Suprapubic skin (tissue), 4 donors: ENCODE measurements at regions not wholly inside any gene's neighbourhood (a gene's known extent, or its start where the extent isn't known, plus 50 kb on each side); places are given as distances from the start of the nearest gene placed in this dataset.
A peak's percentile ranks its signal among the peaks of the same experiment; 100 is the strongest.

Experiments
- DNase-seq, 2 donors: peaks; one replicate each; pipeline ENCODE4 v3.0.0-alpha.2; 2019; ENCODE audit warnings: low spot score in 2 of 2
- H3K27ac ChIP-seq: fragments of 200-600 bp; sonication (generic); one replicate; pipeline ENCODE4 v1.5.1; 2019
- H3K27me3 ChIP-seq: fragments of 200-600 bp; sonication (generic); one replicate; pipeline ENCODE4 v1.5.1; 2019
- H3K36me3 ChIP-seq: fragments of 200-600 bp; sonication (generic); one replicate; pipeline ENCODE4 v1.5.1; 2019
- H3K4me1 ChIP-seq: fragments of 200-600 bp; sonication (generic); one replicate; pipeline ENCODE4 v1.5.1; 2019
- H3K4me3 ChIP-seq: fragments of 200-600 bp; sonication (generic); one replicate; pipeline ENCODE4 v1.5.1; 2019; ENCODE audit warnings: mild to moderate bottlenecking
- H3K9me3 ChIP-seq: fragments of 200-600 bp; sonication (generic); one replicate; pipeline ENCODE4 v1.5.1; 2019
- CTCF ChIP-seq, 2 donors: fragments of 200-600 bp in 1 of 2; fragments of 450-650 bp in 1 of 2; sonication (generic) in 1 of 2; IDR thresholded peaks; one replicate each; pipeline ENCODE4 v1.5.1; 2016 to 2019; ENCODE audit warnings: antibody characterized with exemption in 2 of 2, mild to moderate bottlenecking in 1 of 2, moderate library complexity in 1 of 2
- EP300 ChIP-seq: sonication (generic); formaldehyde crosslinking; IDR thresholded peaks from one replicate; pipeline ENCODE4 v1.6.1; 2017; ENCODE audit warnings: antibody characterized with exemption
- POLR2A ChIP-seq, 2 donors: fragments of 450-650 bp; IDR thresholded peaks; one replicate each; pipeline ENCODE4 v1.6.1; 2017; ENCODE audit warnings: antibody characterized with exemption in 2 of 2, mild to moderate bottlenecking in 2 of 2, moderate library complexity in 2 of 2
- POLR2AphosphoS5 ChIP-seq, 3 donors: sonication (generic); formaldehyde crosslinking; IDR thresholded peaks; one replicate each; pipeline ENCODE4 v1.6.1; 2017; ENCODE audit warnings: antibody characterized with exemption in 3 of 3
- WGBS: methylation state at CpG from one replicate; pipeline ENCODE4 v1.1.5; 2018; 5-methylcytosine and 5-hydroxymethylcytosine counted together

DNA sequence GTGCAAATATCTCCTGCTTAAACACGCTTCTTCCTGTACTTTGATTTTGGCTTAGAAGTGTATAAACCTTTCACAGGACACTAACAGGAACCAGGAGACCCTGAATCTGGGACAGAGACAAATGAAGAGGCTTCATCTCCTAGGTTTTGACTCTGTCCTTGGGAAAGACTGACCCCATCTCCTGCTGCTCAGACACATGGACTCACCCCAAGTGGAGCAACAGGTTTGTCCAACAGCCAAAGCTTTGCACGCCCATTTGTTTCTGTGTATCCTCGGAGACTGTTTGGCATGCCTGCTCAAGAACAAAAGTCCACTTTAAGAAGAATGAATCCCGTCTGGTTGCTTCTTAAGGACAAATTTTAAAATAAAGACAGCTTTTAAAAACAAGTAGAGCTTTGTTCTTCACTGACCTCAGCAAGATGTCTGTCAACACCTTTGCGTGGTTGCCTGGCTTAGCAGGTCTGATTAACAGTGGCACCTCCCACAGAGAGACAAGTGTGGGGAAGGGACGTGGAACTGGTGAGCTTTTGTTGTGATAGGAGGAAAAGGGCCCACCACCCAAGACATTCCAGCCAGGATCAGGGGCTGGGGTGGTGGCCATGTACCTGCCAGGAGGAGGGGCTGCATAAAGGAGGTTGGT lies 202.6 kb downstream of the SOD2 start:
- peak in 1 of 2 donors; percentile 79 for DNase-seq
- no peak for TF ChIP-seq POLR2A (IDR thresholded peaks at IDR 0.05)
- no peak for TF ChIP-seq POLR2AphosphoS5 (IDR thresholded peaks at IDR 0.05)
- TF ChIP-seq EP300 = no peak
- TF ChIP-seq CTCF (IDR thresholded peaks at IDR 0.05) = no peak
- WGBS = 45% methylated on average over 6 of the region's 6 CpGs
- Histone ChIP-seq H3K27ac (peak overlapping the region; percentile 46), H3K27me3 (no peaks in the 10 kb centered on the region), H3K4me3 (no peak overlapping the region), H3K9me3 (no peaks in the 10 kb centered on the region), H3K4me1 (peaks cover 12% of the 10 kb centered on the region), H3K36me3 (no peaks in the 10 kb centered on the region)

DNA sequence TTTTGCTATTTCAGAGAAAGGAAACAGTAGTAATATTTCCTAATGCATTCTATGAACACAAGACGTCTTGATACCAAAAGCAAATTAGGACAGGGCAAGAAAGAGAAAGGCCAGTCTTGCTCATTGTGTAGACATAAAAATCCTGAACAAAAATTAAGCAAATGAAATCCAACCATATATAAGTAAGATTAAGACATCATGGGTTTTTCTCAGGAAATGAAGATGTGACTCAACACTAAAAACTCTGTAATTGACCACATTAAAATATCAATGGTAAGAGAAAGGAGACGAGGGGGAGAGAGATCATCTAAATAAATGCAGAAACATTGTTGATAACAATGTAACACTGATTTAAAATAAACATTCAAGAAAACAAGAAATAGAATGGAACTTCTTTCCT lies 205.4 kb downstream of the SOD2 start:
- Histone ChIP-seq H3K4me3 (no peak overlapping the region), H3K27ac (no peak overlapping the region), H3K4me1 (peaks cover 12% of the 10 kb centered on the region), H3K36me3 (no peaks in the 10 kb centered on the region), H3K27me3 (no peaks in the 10 kb centered on the region), H3K9me3 (no peaks in the 10 kb centered on the region)
- DNase-seq = no peak
- WGBS = 50% methylated on average over 2 of the region's 2 CpGs
- TF ChIP-seq EP300 = no peak

DNA sequence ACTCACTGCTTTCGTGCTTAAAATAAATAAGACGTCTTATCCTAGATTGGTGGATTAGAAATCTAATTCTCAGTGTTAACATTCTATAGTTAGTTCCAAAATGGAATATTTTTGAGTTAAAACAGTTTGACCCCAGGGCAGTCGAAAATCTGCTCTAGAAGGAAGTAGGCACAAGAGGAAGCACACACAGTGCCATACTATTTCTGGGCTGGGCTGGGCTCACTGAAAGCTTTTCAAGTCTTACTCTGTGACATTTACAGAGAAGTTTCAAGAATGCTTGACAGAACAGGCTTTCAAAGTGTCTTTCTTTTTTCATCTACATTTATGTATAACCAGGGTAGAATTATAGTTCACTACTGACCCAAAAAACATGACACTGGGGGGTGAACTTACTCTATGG lies 209.8 kb downstream of the SOD2 start:
- Histone ChIP-seq H3K27me3 (no peaks in the 10 kb centered on the region), H3K9me3 (no peaks in the 10 kb centered on the region), H3K4me3 (no peak overlapping the region), H3K36me3 (no peaks in the 10 kb centered on the region), H3K27ac (no peak overlapping the region), H3K4me1 (no peaks in the 10 kb centered on the region)
- DNase-seq = no peak
- 77% methylated on average over 3 of the region's 3 CpGs for WGBS
- TF ChIP-seq CTCF (IDR thresholded peaks at IDR 0.05) (no peak), EP300 (no peak), POLR2A (IDR thresholded peaks at IDR 0.05) (no peak), POLR2AphosphoS5 (IDR thresholded peaks at IDR 0.05) (no peak)

DNA sequence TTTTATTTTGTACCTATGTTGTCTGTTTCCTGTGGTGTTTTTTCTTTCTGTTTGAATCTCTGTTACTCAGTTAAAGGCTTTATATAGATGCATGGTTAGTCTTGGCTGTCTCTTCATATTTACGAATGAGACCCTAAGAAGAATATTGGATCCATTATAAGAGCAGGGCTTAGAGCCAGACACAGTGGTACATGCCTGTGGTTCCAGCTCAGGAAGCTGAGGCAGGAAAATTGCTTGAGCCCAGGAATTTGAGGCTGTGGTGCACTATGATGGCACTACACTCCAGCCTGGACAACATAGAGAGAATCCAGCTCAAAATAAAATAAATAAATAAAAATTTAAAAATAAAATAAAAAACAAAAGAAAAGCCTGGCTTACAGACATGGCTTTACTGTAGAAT lies 211.1 kb downstream of the SOD2 start:
- TF ChIP-seq POLR2A (IDR thresholded peaks at IDR 0.05) = no peak
- TF ChIP-seq EP300 = no peak
- TF ChIP-seq POLR2AphosphoS5 (IDR thresholded peaks at IDR 0.05) = no peak
- TF ChIP-seq CTCF (IDR thresholded peaks at IDR 0.05) = no peak
- no peak overlapping the region for H3K27ac ChIP-seq
- WGBS = 84% methylated on average over 1 of the region's 1 CpG
- H3K4me3 ChIP-seq = no peak overlapping the region
- no peak for DNase-seq
- H3K9me3 ChIP-seq = no peaks in the 10 kb centered on the region
- no peaks in the 10 kb centered on the region for H3K36me3 ChIP-seq
- H3K4me1 ChIP-seq = no peaks in the 10 kb centered on the region
- H3K27me3 ChIP-seq = no peaks in the 10 kb centered on the region

- WGBS = 94% methylated on average over 8 of the region's 8 CpGs
- Histone ChIP-seq H3K4me3 (no peak overlapping the region), H3K4me1 (no peaks in the 10 kb centered on the region), H3K27me3 (no peaks in the 10 kb centered on the region), H3K9me3 (no peaks in the 10 kb centered on the region), H3K36me3 (no peaks in the 10 kb centered on the region), H3K27ac (no peak overlapping the region)
- DNase-seq = no peak
- no peak for TF ChIP-seq EP300
- TF ChIP-seq POLR2AphosphoS5 (IDR thresholded peaks at IDR 0.05) = no peak
- no peak for TF ChIP-seq POLR2A (IDR thresholded peaks at IDR 0.05)
- TF ChIP-seq CTCF (IDR thresholded peaks at IDR 0.05) = no peak
Observed at GRCh38 chr6:159480471-159480870, 212.6 kb downstream of the SOD2 start.

DNA sequence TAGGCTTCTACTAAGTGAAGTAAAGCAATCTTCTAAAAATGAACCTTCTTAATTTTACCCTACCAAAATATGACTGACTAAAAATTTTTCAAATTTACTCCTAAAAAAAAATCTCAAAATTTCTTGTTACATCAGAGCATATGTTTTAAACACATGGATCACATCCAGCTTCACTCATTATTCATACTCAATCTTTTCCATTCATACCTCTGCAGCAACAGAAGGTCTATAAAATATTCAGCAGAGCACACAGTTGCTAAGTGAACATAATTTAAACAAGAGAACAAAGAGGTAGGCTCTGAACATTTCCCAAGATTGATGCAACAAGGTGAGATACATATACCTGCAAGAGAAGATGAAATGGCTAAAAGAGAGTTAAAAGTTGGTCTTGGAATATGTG lies 213.9 kb downstream of the SOD2 start:
- no peak for DNase-seq
- TF ChIP-seq POLR2A (IDR thresholded peaks at IDR 0.05) (no peak), EP300 (no peak), CTCF (IDR thresholded peaks at IDR 0.05) (no peak), POLR2AphosphoS5 (IDR thresholded peaks at IDR 0.05) (no peak)
- H3K36me3 ChIP-seq = no peaks in the 10 kb centered on the region
- no peaks in the 10 kb centered on the region for H3K9me3 ChIP-seq
- H3K27ac ChIP-seq = no peak overlapping the region
- no peaks in the 10 kb centered on the region for H3K27me3 ChIP-seq
- H3K4me3 ChIP-seq = no peak overlapping the region
- H3K4me1 ChIP-seq = no peaks in the 10 kb centered on the region
